ENCODE measurements at regions not wholly inside any gene's neighbourhood (a gene's known extent, or its start where the extent isn't known, plus 50 kb on each side); places are given as distances from the start of the nearest gene placed in this dataset.

DNA sequence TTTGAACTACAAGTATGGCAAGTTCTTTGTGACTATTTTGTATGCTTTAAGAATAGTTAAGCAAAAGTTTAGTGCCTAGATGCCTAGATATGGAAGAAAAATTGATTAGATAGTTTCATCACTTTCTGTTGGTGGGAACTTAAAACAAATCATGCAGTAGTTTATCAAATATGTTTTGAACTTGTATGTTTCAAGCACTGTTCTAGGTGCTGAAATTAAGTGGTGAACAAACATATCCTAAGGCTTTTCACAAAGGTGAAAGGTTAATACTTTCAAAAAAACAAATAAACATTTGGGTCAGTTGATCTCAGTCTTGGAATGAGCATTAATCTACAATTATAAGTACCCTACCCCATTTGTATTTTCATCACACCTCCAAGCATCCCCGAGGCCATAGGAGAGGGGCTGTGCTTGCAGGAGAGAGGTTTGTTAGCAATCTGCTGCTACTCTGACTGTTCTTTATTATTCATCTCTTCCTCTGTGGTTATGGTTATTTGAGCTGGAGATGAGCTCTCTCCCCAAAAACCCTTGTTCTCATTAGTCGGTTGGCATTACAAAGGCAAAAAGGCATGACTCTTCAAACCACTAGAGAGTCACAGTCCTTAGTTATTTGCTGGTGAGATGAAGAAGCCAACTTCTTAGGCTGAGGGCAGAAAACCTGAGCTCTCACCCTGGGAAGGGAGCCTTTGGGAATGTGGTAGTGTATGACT, 103.9 kb upstream of the FHL2 start:
- H3K4me3 ChIP-seq (ENCODE audit: control insufficient read depth, low read depth, low read length): no peak overlapping the region
- no peak for DNase-seq (ENCODE audit: low read depth)
- TF ChIP-seq, protein P1, sequence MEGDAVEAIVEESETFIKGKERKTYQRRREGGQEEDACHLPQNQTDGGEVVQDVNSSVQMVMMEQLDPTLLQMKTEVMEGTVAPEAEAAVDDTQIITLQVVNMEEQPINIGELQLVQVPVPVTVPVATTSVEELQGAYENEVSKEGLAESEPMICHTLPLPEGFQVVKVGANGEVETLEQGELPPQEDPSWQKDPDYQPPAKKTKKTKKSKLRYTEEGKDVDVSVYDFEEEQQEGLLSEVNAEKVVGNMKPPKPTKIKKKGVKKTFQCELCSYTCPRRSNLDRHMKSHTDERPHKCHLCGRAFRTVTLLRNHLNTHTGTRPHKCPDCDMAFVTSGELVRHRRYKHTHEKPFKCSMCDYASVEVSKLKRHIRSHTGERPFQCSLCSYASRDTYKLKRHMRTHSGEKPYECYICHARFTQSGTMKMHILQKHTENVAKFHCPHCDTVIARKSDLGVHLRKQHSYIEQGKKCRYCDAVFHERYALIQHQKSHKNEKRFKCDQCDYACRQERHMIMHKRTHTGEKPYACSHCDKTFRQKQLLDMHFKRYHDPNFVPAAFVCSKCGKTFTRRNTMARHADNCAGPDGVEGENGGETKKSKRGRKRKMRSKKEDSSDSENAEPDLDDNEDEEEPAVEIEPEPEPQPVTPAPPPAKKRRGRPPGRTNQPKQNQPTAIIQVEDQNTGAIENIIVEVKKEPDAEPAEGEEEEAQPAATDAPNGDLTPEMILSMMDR (IDR thresholded peaks at IDR 0.05; ENCODE audit: control insufficient read depth, insufficient read depth, low read depth, low read length, missing control alignments): no peak

DNA sequence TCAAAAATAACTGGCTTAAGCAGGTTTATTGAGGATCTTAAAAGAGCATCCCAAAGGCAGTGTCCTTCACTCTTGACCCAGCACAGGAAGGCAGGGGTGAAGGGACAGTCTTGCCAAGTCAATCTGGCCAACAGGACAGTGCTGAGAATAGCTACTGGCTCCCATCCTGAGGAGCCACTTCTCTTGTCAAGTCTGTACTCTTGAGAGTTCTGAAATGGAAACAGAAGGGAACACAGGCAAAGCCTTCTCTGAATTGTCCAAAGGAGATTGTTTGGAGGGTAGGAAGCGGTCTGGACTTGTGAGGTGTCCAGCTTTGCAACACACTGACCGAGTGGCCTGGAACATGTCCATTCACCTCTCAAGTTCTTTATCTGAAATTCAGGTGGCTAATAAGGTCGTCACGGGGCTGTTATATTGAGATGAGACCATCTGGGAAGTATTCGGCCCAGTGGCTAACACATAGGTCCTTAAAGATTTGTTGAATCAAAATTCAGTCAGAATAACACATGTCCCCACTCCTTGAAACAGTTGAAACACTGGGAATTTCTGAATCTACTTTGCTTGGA, 99.5 kb upstream of the FHL2 start:
- H3K4me3 ChIP-seq (ENCODE audit: control insufficient read depth, low read depth, low read length): no peak overlapping the region
- TF ChIP-seq, protein P1 (IDR thresholded peaks at IDR 0.05; ENCODE audit: control insufficient read depth, insufficient read depth, low read depth, low read length, missing control alignments): no peak
- no peak for DNase-seq (ENCODE audit: low read depth)

DNA sequence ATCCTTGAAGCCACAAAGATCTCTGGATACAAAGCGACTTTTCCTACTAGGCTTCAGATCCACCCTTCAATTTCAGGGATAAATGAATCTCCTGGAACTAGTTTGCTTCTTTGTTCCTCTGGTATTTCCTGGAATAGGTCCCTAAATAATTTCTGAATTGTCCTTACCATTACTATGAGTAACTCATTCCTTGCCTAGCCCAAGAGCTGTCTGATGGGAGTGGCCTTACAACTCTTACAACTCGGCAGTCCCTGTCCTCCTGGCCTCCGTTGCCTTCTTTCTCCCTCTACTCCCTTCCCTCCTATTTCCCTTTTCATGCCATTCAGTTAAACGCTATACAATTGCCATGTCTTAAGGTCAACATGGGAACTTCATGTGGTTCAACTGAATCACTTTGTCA, 98.2 kb upstream of the FHL2 start:
- H3K4me3 ChIP-seq (ENCODE audit: control insufficient read depth, low read depth, low read length): no peak overlapping the region
- DNase-seq (ENCODE audit: low read depth): no peak
- TF ChIP-seq, protein P1 (IDR thresholded peaks at IDR 0.05; ENCODE audit: control insufficient read depth, insufficient read depth, low read depth, low read length, missing control alignments): no peak

DNA sequence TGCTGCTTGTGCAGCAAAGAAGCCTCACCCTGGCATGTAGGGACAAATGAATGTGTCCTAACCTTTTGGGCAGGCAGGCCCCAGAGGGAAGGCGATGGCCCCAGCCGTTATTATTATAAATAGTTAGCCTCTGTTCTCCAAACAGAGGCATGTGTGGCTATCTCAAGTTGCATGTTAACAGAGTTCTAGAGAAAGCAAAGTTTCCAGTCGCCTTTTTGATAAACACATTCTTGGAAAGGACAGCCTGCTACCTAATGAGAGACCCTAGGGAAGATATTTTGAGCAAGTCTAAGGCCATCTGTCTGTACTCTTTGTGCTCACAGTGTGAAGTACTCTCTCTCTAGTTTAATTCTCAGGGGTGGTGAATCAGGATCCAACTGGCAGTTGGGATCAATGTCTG, 97.4 kb upstream of the FHL2 start:
- H3K4me3 ChIP-seq (ENCODE audit: control insufficient read depth, low read depth, low read length): no peak overlapping the region
- TF ChIP-seq, protein P1 (IDR thresholded peaks at IDR 0.05; ENCODE audit: control insufficient read depth, insufficient read depth, low read depth, low read length, missing control alignments): no peak
- no peak for DNase-seq (ENCODE audit: low read depth)

DNA sequence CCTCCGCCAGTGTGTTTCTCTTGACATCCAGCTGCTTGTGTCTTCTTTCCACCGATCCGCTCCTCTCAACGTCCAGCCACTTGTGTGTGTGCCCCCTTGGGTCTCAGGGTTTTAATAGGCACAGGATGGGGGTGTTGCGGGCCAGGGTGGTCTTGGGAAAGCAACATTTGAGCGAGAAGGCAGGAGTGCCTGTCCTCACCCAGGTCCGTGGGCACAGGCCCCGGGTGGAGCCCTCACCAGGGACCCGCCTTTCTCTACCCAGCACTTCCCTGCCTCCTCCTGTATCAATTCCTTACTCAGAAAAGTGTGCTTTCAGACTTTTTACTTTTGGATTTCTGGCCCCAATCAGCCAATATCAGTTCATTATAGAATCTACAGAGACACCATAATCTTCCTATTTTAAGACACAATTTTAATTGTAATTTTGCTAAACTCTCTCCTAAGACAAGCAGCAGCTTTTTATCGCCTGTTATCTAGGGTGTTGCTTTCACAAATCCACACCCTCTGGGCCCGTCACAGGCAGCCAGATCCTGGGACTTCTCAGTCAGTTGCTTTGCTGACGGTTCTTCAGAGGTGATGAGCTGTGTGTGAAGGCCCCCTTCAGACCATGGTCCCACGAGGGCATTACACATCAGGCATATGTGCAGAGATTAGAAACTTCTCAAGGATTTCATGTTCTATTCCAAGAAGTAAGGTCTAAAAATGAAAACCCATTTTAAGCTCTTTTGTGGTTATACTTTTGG, 96.0 kb upstream of the FHL2 start:
- no peak for DNase-seq (ENCODE audit: low read depth)
- no peak overlapping the region for H3K4me3 ChIP-seq (ENCODE audit: control insufficient read depth, low read depth, low read length)
- TF ChIP-seq, protein P1 (IDR thresholded peaks at IDR 0.05; ENCODE audit: control insufficient read depth, insufficient read depth, low read depth, low read length, missing control alignments): no peak

DNA sequence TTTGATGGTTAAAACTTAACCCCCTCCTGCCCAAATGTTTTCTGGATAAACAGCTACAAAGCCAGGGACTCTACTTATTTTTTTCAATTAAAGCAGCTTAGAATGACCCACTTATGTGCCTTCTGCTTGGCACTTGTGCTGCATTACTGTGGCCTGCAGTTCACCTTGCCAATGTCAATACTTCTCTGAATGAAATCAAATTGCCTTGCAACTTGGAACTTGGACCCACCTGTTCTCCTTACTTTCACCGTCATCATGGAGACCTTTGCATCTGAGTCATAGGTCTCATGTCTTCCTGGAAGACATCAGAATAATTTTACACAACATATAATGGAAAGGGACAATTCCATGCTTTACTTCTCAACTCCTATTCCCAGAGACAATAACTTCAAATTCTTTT, 92.1 kb upstream of the FHL2 start:
- DNase-seq (ENCODE audit: low read depth): no peak
- no peak overlapping the region for H3K4me3 ChIP-seq (ENCODE audit: control insufficient read depth, low read depth, low read length)
- TF ChIP-seq, protein P1 (IDR thresholded peaks at IDR 0.05; ENCODE audit: control insufficient read depth, insufficient read depth, low read depth, low read length, missing control alignments): no peak
